22Rv1 (cell line): ENCODE measurements at regions not wholly inside any gene's neighbourhood (a gene's known extent, or its start where the extent isn't known, plus 50 kb on each side); places are given as distances from the start of the nearest gene placed in this dataset.

Experiments used
- CTCF ChIP-seq: fragments of 450-650 bp; IDR thresholded peaks from 2 replicates; pipeline ENCODE4 v1.5.1; 2017; ENCODE audit warnings: mild to moderate bottlenecking
- ZFX ChIP-seq: fragments of 450-650 bp; IDR thresholded peaks from 2 replicates; pipeline ENCODE4 v1.6.1; 2017; ENCODE audit warnings: antibody characterized with exemption, borderline replicate concordance

GRCh38 chr5:10045376-10045775, 204.3 kb downstream of the ATPSCKMT start:
- TF ChIP-seq CTCF (no peak), ZFX (no peak)
